ENCODE measurements at regions not wholly inside any gene's neighbourhood (a gene's known extent, or its start where the extent isn't known, plus 50 kb on each side); places are given as distances from the start of the nearest gene placed in this dataset.

GRCh38 chr5:5629607-5629978 is 207.1 kb downstream of the ICE1 start:
- Histone ChIP-seq H3K36me3 (ENCODE audit: control insufficient read depth, insufficient read depth, low read length) (no peaks in the 10 kb centered on the region), H3K4me3 (ENCODE audit: low read depth, low read length) (no peak overlapping the region), H3K27me3 (ENCODE audit: control insufficient read depth, insufficient read depth, low read length) (no peaks in the 10 kb centered on the region)
- DNase-seq (ENCODE audit: low read depth): no peak
- no peak for TF ChIP-seq CTCF (IDR thresholded peaks at IDR 0.05; ENCODE audit: insufficient read depth, low read length, poor library complexity, severe bottlenecking)

- no peak for DNase-seq (ENCODE audit: low read depth)
- Histone ChIP-seq H3K27me3 (ENCODE audit: control insufficient read depth, insufficient read depth, low read length) (no peaks in the 10 kb centered on the region), H3K4me3 (ENCODE audit: low read depth, low read length) (no peak overlapping the region), H3K36me3 (ENCODE audit: control insufficient read depth, insufficient read depth, low read length) (no peaks in the 10 kb centered on the region)
- no peak for TF ChIP-seq CTCF (IDR thresholded peaks at IDR 0.05; ENCODE audit: insufficient read depth, low read length, poor library complexity, severe bottlenecking)
Observed at GRCh38 chr5:5628866-5629606, 206.6 kb downstream of the ICE1 start.

GRCh38 chr5:5626412-5626811 is 203.9 kb downstream of the ICE1 start:
- Histone ChIP-seq H3K36me3 (ENCODE audit: control insufficient read depth, insufficient read depth, low read length) (no peaks in the 10 kb centered on the region), H3K27me3 (ENCODE audit: control insufficient read depth, insufficient read depth, low read length) (no peaks in the 10 kb centered on the region), H3K4me3 (ENCODE audit: low read depth, low read length) (no peak overlapping the region)
- no peak for DNase-seq (ENCODE audit: low read depth)
- TF ChIP-seq CTCF (IDR thresholded peaks at IDR 0.05; ENCODE audit: insufficient read depth, low read length, poor library complexity, severe bottlenecking): no peak

GRCh38 chr5:5625491-5625890 is 203.0 kb downstream of the ICE1 start:
- no peak for DNase-seq (ENCODE audit: low read depth)
- TF ChIP-seq CTCF (IDR thresholded peaks at IDR 0.05; ENCODE audit: insufficient read depth, low read length, poor library complexity, severe bottlenecking): no peak
- Histone ChIP-seq H3K36me3 (ENCODE audit: control insufficient read depth, insufficient read depth, low read length) (no peaks in the 10 kb centered on the region), H3K27me3 (ENCODE audit: control insufficient read depth, insufficient read depth, low read length) (no peaks in the 10 kb centered on the region), H3K4me3 (ENCODE audit: low read depth, low read length) (no peak overlapping the region)

GRCh38 chr5:5623397-5623796 is 200.9 kb downstream of the ICE1 start:
- no peaks in the 10 kb centered on the region for H3K36me3 ChIP-seq (ENCODE audit: control insufficient read depth, insufficient read depth, low read length)
- no peak for DNase-seq (ENCODE audit: low read depth)
- H3K27me3 ChIP-seq (ENCODE audit: control insufficient read depth, insufficient read depth, low read length): no peaks in the 10 kb centered on the region
- H3K4me3 ChIP-seq (ENCODE audit: low read depth, low read length): no peak overlapping the region
- TF ChIP-seq CTCF (IDR thresholded peaks at IDR 0.05; ENCODE audit: insufficient read depth, low read length, poor library complexity, severe bottlenecking): no peak

- DNase-seq (ENCODE audit: low read depth): no peak
- no peaks in the 10 kb centered on the region for H3K36me3 ChIP-seq (ENCODE audit: control insufficient read depth, insufficient read depth, low read length)
- TF ChIP-seq CTCF (IDR thresholded peaks at IDR 0.05; ENCODE audit: insufficient read depth, low read length, poor library complexity, severe bottlenecking): no peak
- no peaks in the 10 kb centered on the region for H3K27me3 ChIP-seq (ENCODE audit: control insufficient read depth, insufficient read depth, low read length)
- no peak overlapping the region for H3K4me3 ChIP-seq (ENCODE audit: low read depth, low read length)
Observed at GRCh38 chr5:5622806-5623205, 200.3 kb downstream of the ICE1 start.
